ENCODE measurements at regions not wholly inside any gene's neighbourhood (a gene's known extent, or its start where the extent isn't known, plus 50 kb on each side); places are given as distances from the start of the nearest gene placed in this dataset.

GRCh38 chr13:90355162-90355751 lies 992.2 kb upstream of the MIR17HG start:
- Histone ChIP-seq H3K9ac (ENCODE audit: low read length) (no peak overlapping the region), H3K9me2 (replicated peaks; ENCODE audit: insufficient read depth, low read length) (no peaks in the 10 kb centered on the region), H3K27me3 (ENCODE audit: low read length) (no peaks in the 10 kb centered on the region), H3K4me3 (ENCODE audit: insufficient read depth, low read length, poor library complexity, severe bottlenecking) (no peak overlapping the region), H3K27ac (ENCODE audit: low read depth, low read length) (no peak overlapping the region), H3K9me3 (ENCODE audit: insufficient read depth, low read length) (no peaks in the 10 kb centered on the region), H4K20me1 (ENCODE audit: low read depth, low read length) (no peaks in the 10 kb centered on the region), H3F3A (ENCODE audit: insufficient read depth) (no peaks in the 10 kb centered on the region), H3K36me3 (ENCODE audit: low read length) (no peaks in the 10 kb centered on the region), H2AFZ (ENCODE audit: low read depth, low read length, severe bottlenecking) (no peak overlapping the region), H3K79me2 (ENCODE audit: insufficient read depth, low read length) (no peaks in the 10 kb centered on the region), H3K4me2 (ENCODE audit: low read depth, low read length, poor library complexity, severe bottlenecking) (no peak overlapping the region)
- TF ChIP-seq CTCF (IDR thresholded peaks at IDR 0.05; ENCODE audit: insufficient read depth, low read length, poor library complexity, severe bottlenecking) = no peak
- TF ChIP-seq EZH2phosphoT487 (conservative IDR thresholded peaks at IDR 0.05; ENCODE audit: low read length) = no peak

DNA sequence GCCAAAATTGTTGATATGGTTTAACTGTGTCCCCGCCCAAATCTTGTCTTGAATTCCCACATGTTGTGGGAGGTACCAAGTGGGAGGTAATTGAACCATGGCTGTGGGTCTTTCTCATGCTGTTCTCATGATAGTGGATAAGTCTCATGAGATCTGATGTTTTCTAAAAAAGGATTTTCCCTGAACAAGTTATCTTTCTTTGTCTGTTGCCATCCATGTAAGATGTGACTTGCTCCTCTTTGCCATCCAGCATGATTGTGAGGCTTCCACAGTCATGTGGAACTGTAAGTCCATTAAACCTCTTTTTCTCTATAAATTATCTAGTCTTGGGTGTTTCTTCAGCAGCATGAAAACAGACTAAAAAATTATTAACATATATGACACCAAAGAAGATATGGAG lies 986.7 kb upstream of the MIR17HG start:
- Histone ChIP-seq H3K36me3 (ENCODE audit: low read length) (no peaks in the 10 kb centered on the region), H3K4me3 (ENCODE audit: insufficient read depth, low read length, poor library complexity, severe bottlenecking) (no peak overlapping the region), H3K27ac (ENCODE audit: low read depth, low read length) (no peak overlapping the region), H2AFZ (ENCODE audit: low read depth, low read length, severe bottlenecking) (no peak overlapping the region), H3K9me3 (ENCODE audit: insufficient read depth, low read length) (no peaks in the 10 kb centered on the region), H3K79me2 (ENCODE audit: insufficient read depth, low read length) (no peaks in the 10 kb centered on the region), H3K9ac (ENCODE audit: low read length) (no peak overlapping the region), H3K9me2 (replicated peaks; ENCODE audit: insufficient read depth, low read length) (no peaks in the 10 kb centered on the region), H4K20me1 (ENCODE audit: low read depth, low read length) (no peaks in the 10 kb centered on the region), H3F3A (ENCODE audit: insufficient read depth) (no peaks in the 10 kb centered on the region), H3K27me3 (ENCODE audit: low read length) (no peaks in the 10 kb centered on the region), H3K4me2 (ENCODE audit: low read depth, low read length, poor library complexity, severe bottlenecking) (no peak overlapping the region)
- TF ChIP-seq CTCF (IDR thresholded peaks at IDR 0.05; ENCODE audit: insufficient read depth, low read length, poor library complexity, severe bottlenecking) (no peak), EZH2phosphoT487 (conservative IDR thresholded peaks at IDR 0.05; ENCODE audit: low read length) (no peak)

DNA sequence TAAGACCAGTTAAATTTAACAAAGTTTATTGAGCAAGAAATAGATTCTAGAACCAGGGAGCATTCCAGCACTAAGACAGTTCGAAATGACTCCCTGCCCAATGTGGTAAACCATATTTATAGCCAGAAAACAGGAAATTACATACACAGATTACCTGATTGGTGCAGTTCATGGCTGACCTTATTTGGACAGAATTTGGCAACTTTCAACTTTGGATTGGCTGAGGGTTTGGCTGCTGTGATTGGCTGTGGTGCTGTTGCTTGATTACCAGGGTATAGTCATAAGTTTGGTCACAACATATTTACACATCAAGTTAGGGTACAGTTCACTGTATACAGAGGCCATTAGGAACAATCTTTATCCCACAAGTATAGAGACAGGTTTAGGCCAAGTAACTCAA lies 984.8 kb upstream of the MIR17HG start:
- H3K27ac ChIP-seq (ENCODE audit: low read depth, low read length) = no peak overlapping the region
- no peaks in the 10 kb centered on the region for H3K9me3 ChIP-seq (ENCODE audit: insufficient read depth, low read length)
- no peak overlapping the region for H2AFZ ChIP-seq (ENCODE audit: low read depth, low read length, severe bottlenecking)
- no peak overlapping the region for H3K4me3 ChIP-seq (ENCODE audit: insufficient read depth, low read length, poor library complexity, severe bottlenecking)
- no peaks in the 10 kb centered on the region for H3K27me3 ChIP-seq (ENCODE audit: low read length)
- no peak overlapping the region for H3K4me2 ChIP-seq (ENCODE audit: low read depth, low read length, poor library complexity, severe bottlenecking)
- H3K9ac ChIP-seq (ENCODE audit: low read length) = no peak overlapping the region
- H3K79me2 ChIP-seq (ENCODE audit: insufficient read depth, low read length) = no peaks in the 10 kb centered on the region
- H3F3A ChIP-seq (ENCODE audit: insufficient read depth) = no peaks in the 10 kb centered on the region
- H3K36me3 ChIP-seq (ENCODE audit: low read length) = no peaks in the 10 kb centered on the region
- TF ChIP-seq CTCF (IDR thresholded peaks at IDR 0.05; ENCODE audit: insufficient read depth, low read length, poor library complexity, severe bottlenecking) = no peak
- no peaks in the 10 kb centered on the region for H3K9me2 ChIP-seq (replicated peaks; ENCODE audit: insufficient read depth, low read length)
- H4K20me1 ChIP-seq (ENCODE audit: low read depth, low read length) = no peaks in the 10 kb centered on the region
